NCI-H2081 (cell line): ENCODE measurements at regions not wholly inside any gene's neighbourhood (a gene's known extent, or its start where the extent isn't known, plus 50 kb on each side); places are given as distances from the start of the nearest gene placed in this dataset.

ENCODE experiments used
- DNase-seq, 2 experiments: peaks; one replicate each; lab custom pipeline; 2025; lab: John Stamatoyannopoulos, UW

DNA sequence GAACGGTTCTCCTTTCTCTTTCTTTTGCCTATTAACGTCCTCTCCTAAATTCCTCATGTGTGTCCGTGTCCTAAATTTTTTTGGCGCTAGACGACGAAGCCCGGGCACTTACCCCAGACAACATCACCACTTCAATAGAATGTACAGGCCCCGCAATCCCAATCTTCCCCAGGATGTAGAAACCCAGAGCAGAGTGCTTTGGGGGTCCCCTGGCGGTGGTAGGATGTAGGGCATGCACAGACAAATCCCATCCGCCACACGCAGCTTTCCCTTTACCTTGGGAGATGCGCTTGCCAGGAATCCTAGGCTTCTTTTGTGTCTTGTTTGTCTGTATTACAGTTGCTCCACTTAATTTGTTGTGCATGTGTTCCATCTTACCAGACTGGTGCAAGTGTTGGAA, 417.3 kb upstream of the ARID1B start:
- no peak for DNase-seq

DNA sequence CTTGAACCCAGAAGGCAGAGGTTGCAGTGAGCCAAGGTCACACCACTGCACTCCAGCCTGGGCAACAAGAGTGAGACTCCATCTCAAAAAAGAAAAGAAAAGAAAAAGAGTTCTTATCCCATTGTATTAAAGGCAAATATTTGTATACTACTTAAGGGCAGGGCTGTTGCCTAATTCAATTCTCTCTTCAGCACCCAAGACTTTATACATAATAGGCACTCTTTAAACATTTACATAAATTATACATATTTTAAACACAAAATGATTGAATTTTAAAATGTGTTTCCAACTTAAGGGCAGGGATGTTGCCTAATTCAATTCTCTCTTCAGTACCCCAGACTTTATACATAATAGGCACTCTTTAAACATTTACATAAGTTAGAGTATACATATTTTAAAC, 424.3 kb upstream of the ARID1B start:
- DNase-seq, result no peak

DNA sequence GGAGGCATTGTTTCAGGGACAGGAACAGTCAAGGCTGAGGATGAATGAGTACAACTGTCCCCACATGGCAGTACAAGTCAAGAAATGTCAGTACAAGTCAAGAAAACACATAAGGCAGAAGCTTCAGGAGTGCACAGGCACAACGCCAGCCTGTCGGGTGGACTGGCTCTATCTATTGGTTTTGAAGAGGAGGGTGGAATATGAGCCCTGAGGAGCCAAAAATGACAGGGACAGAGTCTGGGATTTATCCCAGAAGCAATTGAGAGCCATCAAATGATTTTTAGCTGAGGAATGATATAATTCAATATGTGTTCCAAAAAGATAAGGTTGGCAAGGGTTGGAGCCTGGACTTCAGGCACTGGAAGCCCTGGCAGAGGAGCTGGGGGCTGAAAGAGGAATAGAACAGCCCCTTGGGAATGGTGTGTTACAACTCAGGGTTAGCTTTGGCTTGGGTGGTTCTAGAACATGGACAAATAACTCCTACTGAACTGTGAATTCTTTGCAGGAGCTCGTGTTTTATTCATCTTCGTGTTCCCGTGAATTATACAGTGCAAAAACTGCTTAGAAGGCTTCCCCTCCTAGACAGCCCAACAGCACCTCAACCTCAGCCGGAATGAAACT, 425.7 kb upstream of the ARID1B start:
- no peak for DNase-seq

DNA sequence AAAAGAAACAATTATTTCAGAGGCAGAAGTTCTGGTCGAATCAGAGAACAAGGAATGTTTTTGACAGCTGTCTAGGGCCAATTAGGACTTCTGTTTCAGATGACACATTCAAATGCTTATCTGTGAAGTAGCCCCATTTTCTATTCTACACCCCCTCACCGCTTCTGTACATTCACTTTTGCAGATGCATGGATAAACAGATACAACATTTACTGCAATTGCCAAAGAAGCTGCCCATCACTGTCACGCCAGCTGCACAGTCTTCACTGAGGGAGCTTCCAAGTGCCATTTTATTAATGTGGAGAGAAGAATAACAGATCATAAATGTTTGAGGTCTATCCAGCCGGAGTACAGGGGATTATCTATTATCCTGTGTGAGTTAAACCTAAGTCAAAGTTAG, 426.8 kb upstream of the ARID1B start:
- no peak for DNase-seq

DNA sequence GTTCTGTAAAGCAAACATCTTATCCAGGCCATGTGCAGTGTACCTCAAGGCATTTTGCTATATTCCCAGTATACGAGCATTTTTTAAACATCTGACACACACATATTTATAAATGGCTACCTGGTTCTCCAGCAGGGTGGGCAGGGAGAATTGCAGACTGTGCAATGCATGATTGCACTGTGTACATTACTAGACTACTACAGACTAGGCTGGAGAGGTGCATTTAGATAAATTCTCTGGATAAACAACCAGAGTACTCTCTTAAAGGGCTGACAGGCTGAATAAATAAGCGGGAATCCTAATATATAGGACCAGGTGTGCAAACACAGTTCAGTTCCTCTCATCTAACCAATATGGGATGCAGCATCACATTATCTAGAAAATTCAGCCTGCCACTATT, 428.3 kb upstream of the ARID1B start:
- DNase-seq, result peak; percentile 59 to 92

DNA sequence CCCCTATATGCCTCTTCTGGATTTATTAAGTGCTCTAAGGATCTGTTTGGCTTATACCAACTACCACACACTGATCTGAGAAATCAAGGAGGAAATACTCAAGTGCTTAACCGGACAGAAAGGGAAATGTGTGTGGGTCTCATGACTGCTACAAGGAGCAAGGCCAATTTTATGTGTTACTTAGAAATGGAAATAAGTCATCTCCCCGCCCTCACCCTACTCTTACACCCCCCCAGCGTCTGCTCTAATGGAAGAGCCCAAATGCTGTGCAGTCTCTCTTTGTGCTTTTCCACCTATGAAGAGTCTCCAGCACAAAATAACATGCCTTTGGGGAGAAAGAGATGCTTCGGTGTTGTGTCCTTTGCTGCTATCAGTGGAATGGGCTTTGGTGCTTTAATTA, 428.8 kb upstream of the ARID1B start:
- DNase-seq, result peak in 1 of 2 experiments; percentile 33

DNA sequence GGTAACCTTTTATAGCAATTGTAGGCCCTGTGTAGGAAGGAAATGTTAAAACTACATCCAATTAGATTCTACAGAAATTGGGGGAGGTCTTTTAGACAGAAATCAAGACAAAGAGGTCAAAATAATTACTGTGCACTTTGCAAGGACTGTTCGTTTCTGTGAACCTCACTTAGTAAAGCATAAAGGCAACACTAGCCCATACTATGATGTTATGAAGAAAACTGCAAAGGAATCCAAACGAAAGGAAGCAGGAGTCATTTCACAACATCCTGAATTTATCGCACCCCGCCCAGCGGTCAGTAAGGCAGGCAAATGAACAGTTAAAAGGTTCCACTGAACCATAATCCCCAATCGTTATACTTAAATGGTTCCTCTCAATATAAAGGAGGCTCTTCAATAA, 429.5 kb upstream of the ARID1B start:
- no peak for DNase-seq

DNA sequence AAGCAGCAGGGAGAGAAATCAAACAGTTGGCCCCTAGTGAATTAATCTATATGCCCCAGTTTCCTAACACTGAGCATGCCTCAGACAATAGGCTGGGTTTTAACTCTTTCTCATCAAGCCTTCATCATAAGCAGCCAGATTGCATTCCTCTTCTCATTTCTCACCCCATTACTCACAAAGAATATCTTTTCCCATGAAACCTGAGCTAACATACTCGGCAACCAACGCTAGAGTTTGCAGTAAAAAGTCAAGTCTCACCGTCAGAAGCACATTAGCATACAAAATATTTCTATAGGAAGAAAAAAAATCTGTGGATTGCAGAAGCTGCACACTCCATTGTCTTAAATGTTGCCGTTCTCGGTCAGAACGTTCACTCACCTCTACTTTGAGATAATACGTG, 429.9 kb upstream of the ARID1B start:
- no peak for DNase-seq

DNA sequence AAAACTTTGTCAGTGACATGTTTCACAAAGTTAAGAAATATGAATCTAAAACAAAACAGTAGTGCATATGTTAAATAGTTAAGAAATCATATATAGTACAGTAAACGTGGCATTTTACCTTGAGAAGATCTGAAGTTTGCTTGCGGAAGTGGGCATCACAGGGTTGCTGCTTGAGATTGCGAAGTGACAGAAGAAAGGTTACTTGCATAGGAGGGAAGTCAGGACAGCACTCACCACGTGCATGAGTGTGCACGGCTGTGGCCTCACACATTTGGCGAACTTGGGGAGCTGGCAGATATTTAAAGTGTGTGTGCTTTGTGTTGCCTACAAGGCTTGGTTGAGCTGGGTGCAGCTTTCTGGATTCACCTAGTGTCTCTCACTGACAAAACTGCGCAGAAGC, 431.5 kb upstream of the ARID1B start:
- DNase-seq, result no peak

DNA sequence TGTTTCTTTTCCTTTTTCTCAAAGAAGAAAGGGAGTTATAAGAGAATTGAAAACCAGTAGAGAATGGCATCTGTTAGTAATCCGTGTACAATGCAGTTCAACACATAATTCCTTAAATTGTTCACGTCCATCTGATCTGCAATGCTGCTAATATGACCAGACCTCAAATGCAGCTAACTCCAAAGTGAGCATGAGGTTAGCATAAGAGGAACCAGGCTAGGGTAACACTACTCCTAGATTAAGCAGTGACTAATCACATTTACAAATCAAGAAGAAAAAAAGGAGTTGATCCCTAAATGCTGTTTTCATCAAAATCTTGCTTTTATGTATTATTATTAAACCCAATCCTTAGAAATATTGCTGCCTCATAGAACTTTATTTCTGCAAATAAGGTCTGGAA, 432.7 kb upstream of the ARID1B start:
- DNase-seq, result no peak

DNA sequence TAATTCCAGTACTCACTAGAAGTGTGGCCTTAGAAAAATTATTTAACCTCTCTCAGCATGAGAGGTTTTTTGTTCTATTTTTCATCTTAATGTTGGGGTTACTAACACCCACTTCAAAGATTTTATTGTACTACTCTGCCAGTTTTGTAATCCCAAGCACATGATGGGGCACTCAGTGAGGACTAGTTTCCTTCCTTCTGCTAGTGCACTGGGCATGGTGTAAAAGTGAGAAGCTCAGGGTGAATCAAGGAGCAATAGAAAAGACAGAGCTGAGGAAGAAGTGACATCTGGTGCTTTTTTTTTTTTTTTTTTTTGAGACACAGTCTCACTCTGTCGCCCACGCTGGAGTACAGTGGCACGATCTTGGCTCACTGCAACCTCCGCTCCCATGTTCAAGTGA, 439.4 kb upstream of the ARID1B start:
- DNase-seq, result no peak

DNA sequence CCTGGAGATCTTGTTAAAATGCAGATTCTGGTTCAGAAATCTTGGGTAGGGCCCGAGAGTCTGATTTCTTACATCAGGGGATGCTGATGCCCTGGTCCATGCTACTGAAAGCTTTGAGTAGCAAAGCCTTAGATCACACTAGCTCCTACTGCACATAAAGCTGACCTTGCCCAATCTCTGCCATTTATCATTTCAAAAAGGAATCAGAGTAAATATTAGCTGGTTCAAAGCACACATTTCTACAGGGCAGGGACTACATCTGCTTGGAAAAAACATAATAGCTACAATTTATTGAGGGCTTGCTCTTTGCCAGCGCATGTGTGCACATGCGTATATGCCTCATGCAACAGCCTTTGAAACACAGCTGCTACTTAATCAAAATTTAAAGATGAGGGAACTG, 440.4 kb upstream of the ARID1B start:
- no peak for DNase-seq

DNA sequence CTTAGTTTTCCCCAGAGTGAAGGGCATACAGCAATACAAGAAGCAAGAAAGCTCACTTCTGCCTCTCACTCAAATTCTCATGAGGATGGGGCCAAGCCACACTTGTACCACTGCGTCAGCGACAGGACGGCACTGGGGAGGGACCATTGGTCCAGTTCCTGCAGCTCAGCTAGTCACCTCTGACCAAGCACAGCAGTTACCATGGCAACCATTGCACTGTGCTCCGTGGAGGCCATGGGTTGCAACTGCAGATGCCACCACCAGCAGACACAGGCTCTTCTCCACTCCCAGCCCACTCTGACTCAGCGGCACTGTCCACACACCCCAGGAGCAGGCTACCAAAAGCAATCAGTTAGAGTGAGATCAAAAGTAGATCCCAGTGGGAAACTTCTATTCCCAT, 441.1 kb upstream of the ARID1B start:
- DNase-seq, result no peak

DNA sequence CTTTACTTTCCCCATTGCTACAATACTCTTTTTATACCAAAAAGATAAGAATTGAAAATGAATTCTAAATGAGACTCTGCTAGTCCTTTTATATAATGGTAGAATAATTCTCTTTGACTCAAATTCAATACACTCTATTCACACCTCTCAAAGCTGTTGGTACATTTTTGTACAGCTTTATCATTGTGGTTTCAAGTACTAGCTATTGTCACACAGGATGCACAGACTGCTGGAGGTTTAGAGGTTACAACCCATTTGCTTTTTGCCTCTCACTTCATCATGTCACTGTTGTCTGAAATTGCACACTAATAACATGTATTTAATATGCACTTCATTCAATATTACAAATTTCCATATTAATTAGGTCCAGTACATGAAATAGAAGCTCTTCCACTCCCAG, 442.2 kb upstream of the ARID1B start:
- no peak for DNase-seq

DNA sequence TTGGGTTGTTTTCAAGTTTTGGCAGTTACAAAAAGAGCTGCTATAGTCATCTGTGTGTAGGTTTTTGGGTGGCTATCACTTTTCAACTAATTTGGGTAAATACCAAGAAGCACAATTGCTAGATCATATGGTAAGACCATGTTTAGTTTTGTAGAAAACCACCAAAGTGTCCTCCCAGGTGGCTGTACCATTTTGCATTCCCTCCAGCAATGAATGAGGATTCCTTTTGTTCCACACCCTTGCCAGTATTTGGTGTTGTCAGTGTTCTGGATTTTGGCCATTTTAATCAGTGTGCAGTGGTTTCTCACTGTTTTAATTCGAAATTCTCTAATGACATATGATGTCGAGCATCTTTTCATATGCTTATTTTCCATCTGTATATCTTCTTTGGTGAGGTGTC, 457.5 kb upstream of the ARID1B start:
- DNase-seq, result no peak

DNA sequence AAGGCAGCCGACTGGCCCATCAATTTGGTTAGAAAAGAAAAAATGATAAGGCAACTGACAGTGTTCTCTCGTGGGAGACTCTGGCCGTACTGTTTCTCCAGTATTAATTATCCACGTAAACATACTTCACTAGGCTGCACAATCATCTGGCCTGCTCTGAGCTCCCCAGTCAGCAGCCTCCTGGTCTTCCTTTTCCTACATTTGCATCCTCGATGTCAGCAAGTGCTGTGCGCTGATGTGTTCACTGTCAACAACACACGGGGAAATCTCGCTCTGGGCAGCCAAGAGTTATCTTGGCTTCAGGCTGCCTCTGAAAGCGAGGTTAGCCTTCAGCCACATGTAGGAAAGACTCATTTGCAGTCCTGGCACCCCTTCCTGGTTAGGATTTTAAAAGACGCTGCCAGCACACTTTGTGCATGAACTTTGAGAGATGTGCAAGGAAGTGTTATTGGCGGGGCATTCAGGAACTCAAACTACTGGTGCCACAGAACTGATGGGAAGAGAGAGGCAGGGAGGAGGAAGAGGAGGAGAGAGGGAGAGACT, 460.5 kb upstream of the ARID1B start:
- no peak for DNase-seq

DNA sequence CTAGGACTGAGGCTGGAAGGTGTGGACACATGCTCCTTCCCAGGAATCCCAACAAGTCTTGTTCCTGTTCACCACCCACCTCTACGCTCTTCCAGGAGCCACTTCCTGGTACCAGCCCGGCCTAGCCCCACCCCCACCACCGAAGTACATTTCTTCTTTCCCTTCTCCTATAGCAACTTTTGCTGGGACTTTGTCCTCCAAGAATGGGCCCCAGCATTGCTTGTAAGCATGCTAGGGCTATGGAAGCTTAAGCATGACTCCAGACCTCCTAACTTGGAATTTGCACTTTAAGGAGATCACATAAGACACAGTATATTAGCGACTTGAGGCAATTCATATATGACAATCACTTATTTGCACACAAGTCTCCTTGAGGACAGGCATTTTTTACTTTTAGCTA, 462.0 kb upstream of the ARID1B start:
- DNase-seq, result no peak

DNA sequence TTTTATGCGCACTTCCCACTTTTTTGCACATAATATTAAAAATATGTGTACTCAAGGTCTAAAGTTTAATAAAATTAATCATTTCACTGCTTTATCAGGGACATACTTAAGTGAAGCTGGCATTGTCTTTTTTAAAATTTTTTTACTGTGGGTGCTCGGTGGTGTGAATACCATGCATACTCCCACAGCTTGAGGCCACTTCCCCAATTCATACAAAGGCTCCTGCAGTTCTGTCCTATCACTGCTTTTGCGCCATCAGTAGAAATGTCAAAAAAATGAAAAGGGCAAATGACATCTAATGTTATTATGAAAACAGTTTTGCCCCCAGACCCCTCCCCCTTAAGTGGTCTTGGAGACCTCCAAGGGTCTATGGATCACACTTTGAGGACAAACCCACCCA, 464.1 kb upstream of the ARID1B start:
- DNase-seq, result no peak

DNA sequence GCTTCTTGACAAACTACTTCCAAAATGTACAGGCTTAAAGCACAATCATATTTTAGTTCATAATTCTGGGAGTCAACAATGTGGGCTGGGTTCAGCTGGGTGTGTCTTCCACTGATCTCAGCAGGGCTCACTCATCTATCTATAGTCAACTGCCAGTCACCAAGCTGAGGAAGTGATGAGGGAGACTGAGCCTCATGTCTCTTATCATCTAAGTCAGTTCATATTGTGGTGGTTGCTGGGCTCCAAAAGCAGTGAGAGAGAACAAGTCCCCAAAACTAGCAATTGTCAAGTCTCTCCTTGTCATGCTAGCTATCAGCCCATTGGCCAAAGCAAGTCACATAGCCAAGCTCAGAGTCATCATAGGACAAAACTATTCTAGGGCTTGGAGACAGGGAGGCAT, 465.9 kb upstream of the ARID1B start:
- no peak for DNase-seq

DNA sequence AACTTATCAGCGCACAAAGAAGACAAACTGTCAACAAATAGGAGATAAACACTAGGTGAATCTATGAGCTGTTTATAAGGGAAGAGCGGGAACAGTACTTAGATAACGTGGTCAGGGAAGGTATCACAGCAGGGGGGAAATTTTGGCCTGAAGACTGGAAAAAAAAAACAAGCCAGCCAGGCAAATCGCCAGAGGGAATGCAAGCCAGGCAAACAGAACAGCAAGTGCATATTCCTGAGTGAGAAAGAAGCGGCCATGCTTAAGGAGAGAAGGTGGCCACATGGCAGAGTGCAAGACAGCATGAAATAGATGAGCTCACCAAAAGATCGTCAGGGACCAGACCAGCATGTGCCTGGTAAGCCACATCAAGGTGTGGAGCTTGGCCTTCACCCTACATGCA, 466.5 kb upstream of the ARID1B start:
- no peak for DNase-seq

DNA sequence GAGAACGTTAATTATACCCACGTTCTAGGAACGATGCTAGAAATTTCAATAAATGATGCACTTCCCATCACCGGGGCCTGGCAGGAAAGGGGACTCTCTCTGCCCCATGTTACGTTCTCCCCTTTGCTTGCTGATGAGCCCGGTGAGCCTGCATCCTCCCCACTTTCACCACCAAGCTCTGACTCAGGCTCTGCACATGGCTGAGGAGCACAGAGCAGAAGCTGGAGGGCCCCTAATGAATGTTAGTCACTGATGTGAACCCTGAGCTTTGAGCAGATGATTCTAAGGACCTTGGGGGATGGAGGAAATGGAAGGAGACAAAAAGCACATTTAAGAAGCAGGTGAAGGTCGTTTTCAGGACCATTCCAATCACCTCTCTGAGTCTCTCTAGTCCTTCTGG, 468.2 kb upstream of the ARID1B start:
- no peak for DNase-seq

DNA sequence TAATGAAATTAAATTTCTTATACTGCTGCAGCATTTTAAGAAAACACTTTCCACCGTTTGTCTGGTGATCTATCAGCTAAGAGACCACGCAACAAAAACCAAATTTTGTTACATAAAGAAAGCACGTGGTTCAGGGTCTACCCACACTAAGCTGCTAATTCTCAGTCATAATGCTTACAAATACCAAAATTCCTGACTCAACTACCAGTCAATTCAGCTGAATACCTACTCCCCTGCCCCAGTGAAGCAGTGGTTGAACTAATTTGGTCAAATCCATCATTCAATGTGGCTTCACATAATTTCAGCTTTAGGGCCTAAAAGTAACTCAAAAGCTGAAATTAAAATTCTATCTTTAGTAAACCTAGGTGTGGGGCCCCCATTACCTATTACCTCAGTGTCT, 468.6 kb upstream of the ARID1B start:
- DNase-seq, result no peak

DNA sequence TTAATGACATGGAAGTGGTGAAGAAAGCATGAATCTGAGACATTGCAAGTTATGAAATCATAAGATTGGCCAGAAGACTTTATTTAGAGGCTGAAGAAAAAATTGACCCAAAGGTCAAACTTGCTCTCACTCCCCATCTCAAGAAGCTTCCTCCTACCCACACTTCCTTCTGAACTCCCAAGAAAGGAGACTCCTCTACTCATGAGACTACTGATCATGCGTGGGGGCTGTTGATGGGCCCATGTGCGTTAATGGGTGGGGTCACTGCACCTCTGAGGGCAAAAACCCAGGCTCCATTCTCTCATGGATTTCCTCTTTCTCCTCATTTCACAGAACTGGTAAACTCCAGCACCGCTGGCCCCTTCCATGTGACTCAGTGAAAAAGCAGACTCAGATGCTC, 470.6 kb upstream of the ARID1B start:
- no peak for DNase-seq

DNA sequence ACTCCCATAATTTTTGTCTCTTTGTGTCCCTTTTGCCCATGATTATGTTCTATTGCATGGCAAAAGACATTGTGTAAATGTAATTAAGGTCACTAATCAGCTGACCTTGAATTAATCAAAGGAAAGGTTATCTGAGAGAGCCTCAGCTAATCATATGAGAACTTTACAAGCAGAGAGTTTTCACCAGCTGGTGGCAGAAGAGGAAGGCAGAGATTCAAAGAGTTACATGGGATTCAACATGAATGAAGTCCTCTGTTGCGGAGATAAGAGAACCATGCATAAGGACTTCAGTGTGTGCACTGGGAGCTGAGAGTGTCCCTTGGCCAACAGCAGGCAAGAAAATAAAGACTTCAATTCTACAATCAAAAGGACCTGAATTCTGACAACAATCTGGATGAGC, 494.1 kb upstream of the ARID1B start:
- DNase-seq, result no peak

DNA sequence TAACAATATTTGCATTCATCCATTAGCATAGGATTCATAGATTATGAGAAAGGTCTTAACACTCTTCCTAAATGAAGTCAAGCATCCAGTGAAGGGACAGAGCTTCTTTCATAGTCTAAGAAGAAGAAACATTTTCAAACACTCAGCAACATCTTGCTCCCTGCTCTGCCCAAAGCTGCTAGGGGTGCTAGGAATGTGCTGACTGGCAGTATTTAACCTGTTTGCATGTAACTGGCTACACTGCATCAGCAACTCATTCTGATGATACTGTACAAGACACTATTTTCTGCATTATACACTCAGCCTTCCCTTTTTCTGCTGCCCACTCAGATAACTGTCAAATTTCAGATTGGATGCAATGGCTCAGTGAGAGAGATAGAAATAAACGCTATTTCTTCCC, 495.1 kb upstream of the ARID1B start:
- DNase-seq, result no peak
